GM19395 (cell line): ENCODE measurements at regions not wholly inside any gene's neighbourhood (a gene's known extent, or its start where the extent isn't known, plus 50 kb on each side); places are given as distances from the start of the nearest gene placed in this dataset.
"Not testable (repeated sequence)": the region's sequence is repeated elsewhere in the genome, so short reads cannot be mapped to it uniquely, and the experiment has no call there.

ENCODE experiments used
- ATAC-seq: cut with Tn5 transposase; IDR thresholded peaks from one replicate; pipeline ENCODE4 v1.9.1; 2021; ENCODE audit warnings: mild to moderate bottlenecking, moderate library complexity; ENCODE audit not compliant: unreplicated experiment

DNA sequence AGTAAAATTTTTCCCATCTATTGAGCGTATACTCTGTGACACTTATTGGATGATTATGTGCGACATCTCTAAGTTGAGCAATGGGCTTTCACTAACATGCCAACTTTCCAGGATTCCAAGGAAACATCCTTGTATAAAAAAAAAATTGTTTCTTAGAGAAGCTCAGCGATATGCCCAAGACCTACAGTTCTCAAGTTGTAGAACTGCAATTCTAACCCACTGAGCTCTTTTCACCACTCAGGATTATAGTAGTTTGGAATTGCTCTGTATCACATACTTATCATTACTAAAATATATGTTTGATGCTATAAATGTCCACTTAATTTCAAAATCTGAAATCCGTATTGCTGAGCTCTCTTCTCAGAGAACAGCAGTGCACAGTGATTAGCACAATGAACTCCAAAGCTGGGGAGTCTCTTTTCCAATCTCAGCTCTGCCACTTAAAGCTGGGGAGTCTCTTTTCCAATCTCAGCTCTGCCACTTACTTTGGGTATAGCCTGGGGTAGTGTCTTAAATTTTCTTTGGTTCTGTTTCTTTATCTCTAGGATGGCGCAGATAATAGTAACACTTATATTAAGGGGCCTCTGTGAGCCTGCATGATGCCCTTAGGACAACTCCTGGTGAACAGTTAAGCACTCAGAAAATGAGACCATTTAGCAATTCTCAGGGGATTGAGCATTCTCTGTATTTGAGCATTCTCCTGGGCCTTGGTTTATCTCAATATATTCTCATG is 1722.2 kb upstream of the AGA start:
- ATAC-seq: no peak

DNA sequence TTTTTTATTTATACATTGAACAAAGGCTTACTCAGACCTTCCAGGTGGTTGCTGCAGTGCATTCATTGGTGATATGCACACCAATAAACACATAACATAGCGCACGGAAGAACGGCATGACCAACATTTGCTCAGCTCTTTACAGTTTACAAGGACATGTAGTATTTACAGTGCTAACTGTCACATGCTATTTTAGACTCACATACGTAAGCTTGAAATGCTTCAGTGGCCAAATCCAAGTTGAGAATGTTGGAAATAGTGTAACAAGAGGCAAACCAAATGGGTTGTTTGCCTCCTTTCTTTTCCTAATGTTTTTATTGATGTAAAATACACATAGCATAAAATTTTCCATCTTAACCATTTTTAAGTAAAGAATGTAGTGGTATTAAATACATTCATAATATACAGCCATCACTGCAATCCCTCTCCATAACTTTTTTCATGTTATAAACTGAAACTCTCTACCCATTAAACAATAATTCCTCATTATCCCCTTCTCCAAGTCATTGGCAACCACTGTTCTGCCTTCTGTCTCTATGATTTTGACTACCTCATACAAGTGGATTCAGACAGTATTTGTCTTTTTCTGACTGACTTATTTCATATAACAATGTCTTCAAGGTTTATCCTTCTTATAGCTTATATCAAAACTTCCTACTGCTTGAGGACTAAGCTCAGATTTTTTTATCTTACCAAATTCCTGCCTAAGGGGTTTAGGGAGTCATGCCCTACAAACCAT is 1722.9 kb upstream of the AGA start:
- ATAC-seq: no peak

DNA sequence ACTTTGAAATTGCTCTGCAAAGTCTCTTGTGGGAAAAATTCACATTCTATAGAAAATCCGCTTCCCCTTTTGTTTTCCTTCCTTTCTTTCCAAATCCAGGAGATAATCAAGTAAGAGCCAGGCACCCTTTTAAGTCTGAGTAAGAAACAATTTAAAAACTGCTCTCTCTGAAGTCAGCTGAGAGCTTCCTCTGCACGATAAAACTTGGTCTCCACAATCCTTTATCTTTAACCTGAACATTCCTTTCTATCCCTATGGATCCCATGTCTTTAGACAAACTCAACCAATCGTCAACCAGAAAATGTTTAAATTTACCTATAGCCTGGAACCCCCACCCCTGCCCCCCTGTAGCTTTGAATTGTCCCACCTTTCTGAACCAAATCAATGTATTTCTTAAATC is 1723.6 kb upstream of the AGA start:
- no peak for ATAC-seq

DNA sequence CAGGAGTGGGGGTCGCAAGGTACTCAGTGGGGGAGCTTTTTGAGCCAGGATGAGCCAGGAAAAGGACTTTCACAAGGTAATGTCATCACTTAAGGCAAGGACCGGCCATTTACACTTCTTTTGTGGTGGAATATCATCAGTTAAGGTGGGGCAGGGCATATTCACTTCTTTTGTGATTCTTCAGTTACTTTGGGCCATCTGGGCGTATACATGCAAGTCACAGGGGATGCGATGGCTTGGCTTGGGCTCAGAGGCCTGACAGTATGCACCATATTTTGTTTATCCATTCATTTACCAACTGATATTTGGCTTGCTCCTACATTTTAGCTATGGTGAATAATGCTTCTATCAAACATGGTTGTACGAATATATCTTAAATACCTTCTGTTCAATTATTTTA is 1728.1 kb upstream of the AGA start:
- not testable (repeated sequence) for ATAC-seq

DNA sequence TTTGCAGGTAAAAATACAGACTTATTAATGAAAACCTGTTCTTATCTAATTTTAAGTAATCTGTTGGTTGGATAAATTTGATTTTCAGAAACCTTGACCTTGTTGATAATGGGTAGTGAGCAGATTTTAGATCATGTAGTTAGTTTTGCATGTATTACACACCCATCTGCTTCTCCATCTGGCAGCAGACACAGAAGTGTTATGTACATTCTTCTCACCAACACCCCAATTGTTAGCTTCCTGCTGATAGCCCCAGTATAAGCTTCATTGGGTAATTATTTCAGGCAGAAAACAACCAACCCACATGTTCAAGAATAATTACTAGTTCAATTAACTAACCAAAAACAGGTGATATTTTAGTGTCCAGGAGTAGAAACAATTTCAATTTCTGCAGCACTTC is 1740.5 kb upstream of the AGA start:
- no peak for ATAC-seq

DNA sequence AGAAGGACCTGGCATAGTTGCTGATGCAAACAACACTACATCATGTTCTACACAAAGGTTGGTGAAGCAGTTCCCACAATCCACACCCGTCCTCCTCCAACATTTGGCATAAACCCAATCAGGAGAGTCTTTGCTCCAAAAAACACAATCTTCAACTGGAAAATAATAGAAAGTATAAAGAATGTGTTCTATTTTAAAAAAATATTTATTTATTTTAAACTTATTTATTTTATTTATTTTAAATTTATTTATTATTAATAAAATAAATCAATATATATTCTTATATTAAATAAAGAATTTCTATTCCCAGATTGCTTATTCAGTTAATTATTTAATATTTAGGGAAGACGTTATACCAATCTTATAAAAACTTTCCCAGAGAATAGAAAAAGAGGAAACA is 1753.7 kb upstream of the AGA start:
- no peak for ATAC-seq

DNA sequence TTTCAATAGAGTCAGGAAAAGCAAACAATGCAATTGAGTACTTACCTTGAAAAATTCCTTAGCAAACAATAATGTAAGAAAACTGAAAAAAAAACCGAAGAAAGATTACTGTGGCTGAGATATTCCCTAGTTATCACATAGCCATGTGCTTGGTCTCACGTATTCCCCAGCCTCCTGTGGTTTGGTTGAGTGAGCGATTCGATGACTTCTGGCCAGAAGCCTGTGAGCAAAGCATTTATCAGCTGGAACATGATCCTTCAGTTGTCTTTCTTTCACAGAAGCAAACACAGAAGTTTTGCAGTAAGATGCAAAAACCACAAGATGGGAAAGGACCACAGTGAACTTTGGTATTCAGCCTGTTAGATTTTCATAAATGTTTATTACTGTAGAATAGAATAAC is 1754.3 kb upstream of the AGA start:
- ATAC-seq: no peak

DNA sequence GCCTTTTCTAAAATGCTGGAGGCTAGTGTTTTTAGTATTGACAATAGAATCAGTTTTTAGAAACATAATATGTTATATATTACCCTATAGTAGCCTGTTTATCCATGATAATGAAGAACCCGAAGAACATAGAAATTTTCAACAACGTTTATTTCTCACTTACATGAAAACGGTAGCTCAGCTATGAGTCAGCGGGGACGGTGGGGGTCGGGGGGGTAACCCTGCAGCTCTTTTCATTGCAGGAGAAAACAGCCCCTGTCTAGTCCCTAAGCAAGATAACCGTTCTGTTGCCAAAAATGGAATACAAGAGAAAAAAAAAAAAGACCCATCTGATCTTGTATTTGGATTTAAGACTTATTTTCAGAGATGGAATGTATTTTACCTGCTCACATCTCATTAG is 1758.4 kb upstream of the AGA start:
- no peak for ATAC-seq

DNA sequence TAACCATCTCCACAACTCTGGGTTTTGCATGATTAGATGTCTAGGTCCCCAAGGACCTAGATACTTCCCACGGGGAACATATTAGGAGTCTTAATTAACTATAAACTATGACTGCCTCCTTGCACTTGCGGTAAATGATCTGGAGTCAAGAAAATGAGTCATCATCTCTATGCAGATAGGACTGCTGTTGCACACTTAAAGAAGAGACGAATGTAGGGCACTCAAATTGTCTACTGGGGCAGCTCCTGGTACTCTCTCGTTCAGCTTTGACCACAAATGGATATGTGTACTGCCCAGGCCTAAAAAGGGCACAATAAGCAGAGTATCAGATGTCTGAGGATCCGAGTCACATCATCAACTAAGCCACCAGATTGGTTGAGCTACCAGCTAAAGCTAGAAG is 1783.4 kb upstream of the AGA start:
- no peak for ATAC-seq

DNA sequence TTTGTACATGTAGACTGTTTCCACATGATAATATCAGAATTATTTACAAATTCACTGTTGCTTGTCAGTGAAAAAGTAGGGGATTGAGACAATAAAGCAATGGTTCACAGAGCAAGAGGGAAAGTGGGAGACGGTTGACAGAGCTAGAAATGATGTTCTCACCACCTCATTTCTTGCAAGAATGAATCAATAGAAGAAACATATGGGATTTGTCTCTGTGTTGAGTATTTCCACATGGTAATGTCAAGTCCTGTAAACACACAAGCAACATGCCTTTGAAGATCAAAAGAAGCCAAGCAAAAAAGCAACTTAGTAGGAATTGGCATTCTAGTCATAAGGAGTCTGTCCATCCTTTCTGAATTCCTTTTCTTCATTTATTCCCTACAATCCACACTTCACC is 1806.6 kb upstream of the AGA start:
- no peak for ATAC-seq

DNA sequence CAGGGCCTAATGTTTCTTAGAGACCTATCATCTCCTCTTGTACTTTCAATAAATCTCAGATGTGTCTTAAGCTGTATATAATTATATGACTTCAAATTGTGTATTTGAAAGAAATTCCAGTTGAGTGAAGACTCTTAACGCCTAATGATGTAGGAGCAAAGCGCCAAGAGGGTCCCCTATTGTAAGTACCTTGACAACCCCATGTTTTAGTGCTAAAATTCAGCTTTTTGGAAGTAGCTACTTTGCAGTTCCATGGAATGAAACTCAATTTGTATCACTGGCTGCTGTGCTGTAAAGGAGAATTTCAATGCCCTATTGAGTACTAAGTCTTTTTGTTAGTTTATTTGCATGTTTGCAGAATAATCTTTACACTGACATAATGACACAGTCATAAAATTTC is 1826.6 kb upstream of the AGA start:
- no peak for ATAC-seq

DNA sequence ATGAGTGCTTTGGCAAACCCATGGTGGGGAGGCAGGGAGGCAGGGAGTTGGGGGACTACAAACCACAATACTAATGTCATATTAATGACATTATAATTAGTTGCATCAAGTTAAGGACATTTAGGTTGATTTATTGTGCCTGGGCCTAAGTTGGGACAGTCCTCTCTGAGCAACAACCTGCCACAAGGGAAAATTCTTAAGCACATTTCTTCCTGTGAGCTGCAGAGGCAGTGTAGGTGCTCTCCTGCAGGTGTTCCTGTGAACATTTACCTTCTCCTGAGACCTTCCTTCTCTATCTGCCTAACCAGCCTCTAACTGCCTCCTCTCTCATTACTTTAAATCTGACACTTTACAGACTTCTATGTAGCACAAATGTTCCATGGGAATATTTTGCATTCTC is 1830.0 kb upstream of the AGA start:
- no peak for ATAC-seq

DNA sequence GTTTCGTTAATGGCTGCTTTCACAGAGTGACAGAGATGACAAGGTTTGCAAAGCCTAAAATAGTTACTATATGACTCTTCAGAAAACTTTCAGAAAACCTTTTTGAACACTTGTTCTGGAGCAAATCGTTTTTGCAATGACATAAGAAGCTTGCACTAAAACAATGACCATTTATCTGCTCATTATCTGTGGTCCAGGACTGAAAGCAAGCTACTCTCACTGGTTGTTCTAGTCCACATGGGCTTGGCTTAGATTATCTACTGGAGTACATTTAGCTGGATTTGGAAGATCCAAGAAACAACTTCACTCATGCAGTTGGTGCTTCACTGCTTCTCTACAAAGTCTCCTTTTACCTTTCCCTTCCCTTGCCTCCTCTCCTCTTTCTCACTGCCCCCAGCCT is 1836.4 kb upstream of the AGA start:
- ATAC-seq: no peak

DNA sequence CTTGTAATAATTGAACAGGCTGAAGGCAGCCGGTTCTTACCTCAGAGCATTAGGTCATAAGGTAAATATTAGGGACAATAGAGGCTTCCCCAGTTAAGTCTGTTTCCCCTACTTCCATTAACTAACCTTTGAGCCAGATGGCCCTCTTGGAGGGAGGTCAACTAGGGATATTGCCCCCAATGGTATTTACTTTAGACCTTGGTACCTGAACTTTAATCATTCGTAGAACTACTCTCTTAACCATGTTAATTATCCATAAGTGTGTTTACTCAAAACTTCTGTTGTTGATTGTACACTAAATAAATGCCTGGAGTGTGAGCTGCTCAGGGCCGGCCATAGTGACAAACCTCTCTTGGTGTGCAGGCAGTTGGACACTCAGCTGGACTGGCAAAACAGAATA is 1843.5 kb upstream of the AGA start:
- no peak for ATAC-seq

DNA sequence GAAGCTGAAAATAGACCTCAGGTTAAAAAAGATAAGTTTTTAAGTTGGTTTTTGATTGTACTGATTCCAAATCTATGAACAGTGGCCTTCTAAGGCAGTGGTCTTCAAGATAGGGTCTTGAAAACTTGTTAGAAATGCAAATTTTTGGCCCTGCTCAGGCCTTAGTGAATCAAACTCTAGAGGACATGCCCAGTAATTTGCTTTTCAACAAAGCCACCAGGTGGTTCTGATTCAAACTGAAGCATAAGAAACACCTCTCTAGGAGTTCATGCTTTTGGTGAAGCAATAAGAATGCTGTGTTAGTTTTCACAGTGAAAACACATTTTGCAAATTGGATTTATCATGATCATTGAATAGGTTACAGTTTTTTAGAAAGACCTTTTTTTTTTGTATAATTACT is 1849.4 kb upstream of the AGA start:
- no peak for ATAC-seq

DNA sequence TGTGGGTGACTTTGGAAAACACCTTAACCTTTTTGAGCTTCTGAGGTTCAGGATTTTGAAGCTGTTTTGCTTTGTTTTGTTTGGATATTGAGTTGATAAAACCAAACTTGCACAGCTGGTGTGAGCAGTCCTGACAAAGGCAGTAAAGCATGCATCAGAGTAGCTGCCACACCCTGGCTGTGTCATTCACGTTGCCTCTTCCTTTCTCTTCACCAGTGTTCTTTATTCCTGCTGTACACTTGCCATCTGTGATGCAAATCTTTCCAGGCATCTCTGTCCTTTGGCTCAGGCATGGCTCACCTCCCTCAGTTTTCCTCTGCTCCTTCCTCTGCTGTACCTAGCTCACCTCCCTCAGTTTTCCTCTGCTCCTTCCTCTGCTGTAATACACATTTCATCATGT is 1850.2 kb upstream of the AGA start:
- no peak for ATAC-seq

DNA sequence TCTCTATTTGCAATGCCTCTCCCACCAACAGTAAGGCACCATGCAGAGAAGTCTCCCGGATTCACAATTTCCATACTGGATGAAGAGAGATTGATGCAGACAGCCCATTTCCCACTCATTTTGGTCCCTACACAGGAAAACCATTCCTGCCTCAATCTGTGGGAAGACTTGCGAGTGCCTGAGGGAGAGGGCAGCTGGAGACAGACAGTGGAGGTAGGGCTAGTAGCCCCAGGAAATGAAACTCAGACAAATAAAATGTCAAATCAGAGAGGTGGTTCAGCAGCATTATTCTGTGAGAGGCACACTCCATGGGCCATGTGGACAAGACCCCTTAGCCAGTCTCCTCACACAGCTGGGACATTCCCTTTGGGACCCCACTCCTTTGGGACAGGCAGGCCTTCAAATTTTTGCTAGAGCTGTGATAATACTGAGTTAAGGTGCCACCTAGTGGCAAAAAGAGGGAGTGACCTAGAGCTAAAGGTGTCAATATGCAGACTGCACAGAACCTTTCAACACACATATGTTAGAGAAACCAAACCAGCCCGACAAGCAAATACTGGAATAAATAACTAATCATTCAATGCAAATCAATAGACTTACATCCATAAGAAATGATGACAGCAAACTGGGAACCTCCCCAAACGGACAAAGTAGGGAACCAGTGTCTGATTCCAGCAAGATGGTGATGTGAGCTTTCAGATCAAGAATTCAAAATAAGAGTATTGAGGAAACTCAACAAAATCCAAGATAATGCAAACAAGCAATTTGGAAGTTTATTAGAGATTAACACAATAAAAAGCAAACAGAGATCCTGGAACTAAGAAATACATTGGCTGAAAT is 1865.3 kb upstream of the AGA start:
- ATAC-seq: peak; percentile 95

DNA sequence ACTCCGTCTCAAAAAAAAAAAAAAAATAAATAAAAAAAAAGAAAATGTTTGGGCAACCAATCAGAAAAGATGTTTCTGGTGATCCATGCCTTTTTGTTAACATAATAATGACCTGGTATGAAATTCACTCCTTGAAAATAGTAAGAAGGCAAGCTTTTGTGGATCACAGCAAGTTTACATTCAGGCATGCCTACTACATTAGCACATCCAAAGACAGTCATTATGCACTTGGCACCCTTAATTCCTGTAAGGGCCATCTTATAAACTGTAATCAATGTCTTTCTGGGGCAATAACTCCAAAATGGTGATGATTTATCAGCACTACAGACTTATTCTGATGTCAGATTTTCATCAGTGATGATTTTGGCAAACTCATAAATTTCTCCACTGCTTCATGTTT is 1871.6 kb upstream of the AGA start:
- ATAC-seq: no peak

DNA sequence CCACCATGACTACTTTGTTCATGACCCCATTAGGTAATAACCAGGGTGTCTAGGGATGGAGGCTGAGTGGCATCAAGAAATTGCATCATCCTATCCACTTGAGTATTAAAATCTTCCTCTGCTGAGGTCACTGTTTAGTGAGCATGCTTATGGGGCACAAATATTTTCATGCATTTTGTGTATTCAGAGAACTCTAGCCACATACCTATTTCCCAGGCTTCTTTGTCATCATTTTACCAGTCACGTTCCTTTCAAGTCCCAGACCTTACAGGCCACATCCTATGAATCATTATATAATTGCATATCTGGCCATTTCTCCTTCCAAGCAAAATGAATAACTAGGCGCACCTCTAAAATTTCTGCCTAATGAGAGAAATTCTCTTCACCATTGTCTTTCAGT is 1882.9 kb upstream of the AGA start:
- ATAC-seq: no peak

DNA sequence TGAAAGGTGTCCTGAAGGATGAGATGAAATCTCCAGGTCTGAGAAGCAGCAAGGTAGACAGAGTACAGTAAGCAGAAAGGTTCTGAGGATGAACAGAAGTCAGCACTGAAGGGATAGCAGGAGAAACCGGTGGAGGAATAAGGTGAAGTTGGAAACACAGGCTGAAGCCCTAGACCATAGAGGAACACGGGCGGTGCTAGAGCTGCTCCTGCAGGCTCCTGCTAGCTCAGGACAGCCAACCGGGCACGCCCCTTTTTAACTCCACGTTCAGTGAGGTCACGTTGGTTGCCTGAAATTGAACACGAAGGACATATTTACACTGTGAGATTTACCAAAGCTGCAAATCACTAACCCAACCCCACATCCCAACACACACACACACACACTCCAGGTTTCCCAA is 1886.4 kb upstream of the AGA start:
- ATAC-seq: no peak

DNA sequence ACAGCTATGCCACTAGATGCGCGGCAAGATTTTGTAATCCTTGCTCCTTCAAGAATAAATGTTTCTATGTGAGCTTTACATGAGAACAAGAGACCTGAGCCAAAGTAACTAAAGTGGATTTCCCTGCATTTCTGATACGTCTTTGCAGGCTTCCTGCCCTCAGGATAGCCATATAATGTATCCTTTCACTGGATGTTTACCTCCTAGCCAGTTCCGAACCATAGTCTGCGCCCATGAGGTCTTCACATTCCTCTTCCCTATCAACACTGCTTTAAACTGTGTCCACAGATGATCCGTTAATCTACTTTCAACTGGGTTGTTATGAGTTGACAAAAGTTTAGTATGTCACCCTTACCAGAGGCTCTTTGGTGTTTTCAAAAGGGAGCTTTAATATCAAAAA is 1889.1 kb upstream of the AGA start:
- no peak for ATAC-seq

DNA sequence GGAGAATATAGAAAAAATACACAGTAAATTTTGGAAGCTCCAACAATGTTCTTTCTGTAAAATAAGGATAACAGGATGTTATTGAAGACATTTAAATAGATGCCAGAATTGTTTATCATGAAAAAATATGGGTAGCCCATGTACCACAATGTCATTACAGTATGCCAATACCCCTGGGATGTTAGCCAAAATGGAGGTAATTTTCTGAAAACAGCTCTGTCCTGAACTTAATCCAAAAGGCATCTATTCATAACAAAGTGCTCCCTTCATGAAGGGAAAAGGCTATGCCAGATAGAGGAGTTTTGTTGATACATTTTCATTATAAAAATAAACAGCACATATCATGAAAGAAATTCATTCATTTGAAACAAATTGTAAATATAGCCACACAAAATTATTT is 1902.6 kb upstream of the AGA start:
- no peak for ATAC-seq
